Spleen (tissue), 11 donors: ENCODE measurements at regions not wholly inside any gene's neighbourhood (a gene's known extent, or its start where the extent isn't known, plus 50 kb on each side); places are given as distances from the start of the nearest gene placed in this dataset.

Experiments
- DNase-seq: peaks from one replicate; pipeline ENCODE4 v3.0.0-alpha.2; 2020
- H3K27ac ChIP-seq, 8 donors: fragments of 200-600 bp; sonication (generic) in 7 of 8; 1 replicate in 4 of 8; 2 replicates in 4 of 8; pipeline versions ENCODE4 v1.5.0 to v1.8.0; 2016 to 2021; ENCODE audit warnings: inconsistent platforms in 4 of 8, mild to moderate bottlenecking in 4 of 8, moderate library complexity in 1 of 8
- H3K27me3 ChIP-seq, 7 donors: fragments of 200-600 bp; sonication (generic) in 6 of 7; replicated peaks in 1 of 7; 1 replicate in 4 of 7; 2 replicates in 3 of 7; pipeline versions ENCODE4 v1.5.0 to v1.8.0; 2016 to 2021; ENCODE audit warnings: inconsistent platforms in 3 of 7, mild to moderate bottlenecking in 1 of 7
- H3K36me3 ChIP-seq, 6 donors: fragments of 200-600 bp; sonication (generic) in 5 of 6; 1 replicate in 4 of 6; 2 replicates in 2 of 6; pipeline versions ENCODE4 v1.5.0 to v1.8.0; 2016 to 2021; ENCODE audit warnings: inconsistent platforms in 2 of 6
- H3K4me1 ChIP-seq, 6 donors: fragments of 200-600 bp; sonication (generic) in 5 of 6; 1 replicate in 3 of 6; 2 replicates in 3 of 6; pipeline versions ENCODE4 v1.5.0 to v1.8.0; 2016 to 2021; ENCODE audit warnings: inconsistent platforms in 3 of 6
- H3K4me3 ChIP-seq, 8 donors: fragments of 200-600 bp; sonication (generic) in 7 of 8; 1 replicate in 4 of 8; 2 replicates in 4 of 8; pipeline versions ENCODE4 v1.5.0 to v1.8.0; 2016 to 2021; ENCODE audit warnings: inconsistent platforms in 4 of 8, mild to moderate bottlenecking in 4 of 8, moderate library complexity in 2 of 8
- H3K9me3 ChIP-seq, 8 donors: fragments of 200-600 bp; sonication (generic) in 7 of 8; 1 replicate in 4 of 8; 2 replicates in 4 of 8; pipeline versions ENCODE4 v1.5.0 to v1.8.0; 2016 to 2021; ENCODE audit warnings: inconsistent platforms in 4 of 8
- POLR2A ChIP-seq, 3 donors: fragments of 450-650 bp; IDR thresholded peaks; one replicate each; pipeline ENCODE4 v1.5.1; 2017; ENCODE audit warnings: antibody characterized with exemption in 3 of 3, mild to moderate bottlenecking in 1 of 3
- POLR2AphosphoS5 ChIP-seq, 3 donors: sonication (generic); formaldehyde crosslinking; IDR thresholded peaks; one replicate each; pipeline ENCODE4 v1.5.1; 2017; ENCODE audit warnings: antibody characterized with exemption in 3 of 3
- WGBS, 5 donors: extraction: QIAGEN DNeasy Blood & Tissue Kit in 3 of 5; methylation state at CpG; one replicate each; pipeline versions ENCODE4 v1.1.5 to v1.1.7; 2013 to 2018; 5-methylcytosine and 5-hydroxymethylcytosine counted together
- intact Hi-C: fragments of 100-400 bp; cut with DNase I; formaldehyde crosslinking; loops from one replicate; pipeline ENCODE4 v1.15.0; 2023; ENCODE audit warnings: low total_unique reads
- TF ChIP-seq, protein P1 (sequence below), 11 experiments: fragments of 200-600 bp in 7 of 11; fragments of 450-650 bp in 4 of 11; sonication (generic) in 4 of 11; IDR thresholded peaks in 8 of 11; conservative IDR thresholded peaks in 3 of 11; 1 replicate in 7 of 11; 2 replicates in 4 of 11; pipeline versions ENCODE4 v1.4.0 to v1.8.0; 2016 to 2021; ENCODE audit warnings: antibody characterized with exemption in 11 of 11, inconsistent platforms in 4 of 11, mild to moderate bottlenecking in 1 of 11
- donor health status: healthy with polysubstance abuse.
- donor health status: DM: no; HTN: no; CAD: no; lungs with moderate emphysema.
- donor health status: DM: no; HTN: no; CAD: no.
- donor health status: Bipolar disorder and iron deficiency.
- donor health status: healthy.
- donor health status: DM: no; HTN: no; CAD: no.
- donor health status: DM: yes; HTN: yes; CAD: no.

DNA sequence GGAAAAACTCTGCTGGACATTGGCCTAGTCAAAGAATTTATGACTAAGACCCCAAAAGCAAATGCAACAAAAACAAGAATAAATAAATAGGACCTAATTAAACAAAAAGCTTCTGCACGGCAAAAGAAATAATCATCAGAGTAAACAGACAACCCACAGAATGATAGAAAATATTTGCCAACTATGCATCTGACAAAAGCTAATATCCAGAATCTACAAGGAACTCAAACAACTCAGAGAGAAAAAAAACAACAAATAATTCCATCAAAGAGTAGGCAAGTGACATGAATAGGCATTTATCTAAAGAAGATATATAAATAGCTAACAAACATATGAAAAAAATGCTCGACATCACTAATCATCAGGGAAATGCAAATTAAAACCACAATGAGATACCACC is 91.2 kb upstream of the PALMD start:
- no peaks in the 10 kb centered on the region for H3K36me3 ChIP-seq
- intact Hi-C loops: no loop called here
- no peak overlapping the region for H3K4me3 ChIP-seq
- no peak for DNase-seq
- no peak overlapping the region for H3K27ac ChIP-seq
- TF ChIP-seq, protein P1, sequence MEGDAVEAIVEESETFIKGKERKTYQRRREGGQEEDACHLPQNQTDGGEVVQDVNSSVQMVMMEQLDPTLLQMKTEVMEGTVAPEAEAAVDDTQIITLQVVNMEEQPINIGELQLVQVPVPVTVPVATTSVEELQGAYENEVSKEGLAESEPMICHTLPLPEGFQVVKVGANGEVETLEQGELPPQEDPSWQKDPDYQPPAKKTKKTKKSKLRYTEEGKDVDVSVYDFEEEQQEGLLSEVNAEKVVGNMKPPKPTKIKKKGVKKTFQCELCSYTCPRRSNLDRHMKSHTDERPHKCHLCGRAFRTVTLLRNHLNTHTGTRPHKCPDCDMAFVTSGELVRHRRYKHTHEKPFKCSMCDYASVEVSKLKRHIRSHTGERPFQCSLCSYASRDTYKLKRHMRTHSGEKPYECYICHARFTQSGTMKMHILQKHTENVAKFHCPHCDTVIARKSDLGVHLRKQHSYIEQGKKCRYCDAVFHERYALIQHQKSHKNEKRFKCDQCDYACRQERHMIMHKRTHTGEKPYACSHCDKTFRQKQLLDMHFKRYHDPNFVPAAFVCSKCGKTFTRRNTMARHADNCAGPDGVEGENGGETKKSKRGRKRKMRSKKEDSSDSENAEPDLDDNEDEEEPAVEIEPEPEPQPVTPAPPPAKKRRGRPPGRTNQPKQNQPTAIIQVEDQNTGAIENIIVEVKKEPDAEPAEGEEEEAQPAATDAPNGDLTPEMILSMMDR (IDR thresholded peaks at IDR 0.05 in 8 of 11, conservative IDR thresholded peaks at IDR 0.05 in 3 of 11): no peak
- no peak for TF ChIP-seq POLR2A (IDR thresholded peaks at IDR 0.05)
- no peak for TF ChIP-seq POLR2AphosphoS5 (IDR thresholded peaks at IDR 0.05)
- no peaks in the 10 kb centered on the region for H3K9me3 ChIP-seq
- no peaks in the 10 kb centered on the region for H3K27me3 ChIP-seq
- no peaks in the 10 kb centered on the region for H3K4me1 ChIP-seq
- 87 to 97% (median 90%) methylated on average over 2 of the region's 2 CpGs for WGBS, 5 donors

DNA sequence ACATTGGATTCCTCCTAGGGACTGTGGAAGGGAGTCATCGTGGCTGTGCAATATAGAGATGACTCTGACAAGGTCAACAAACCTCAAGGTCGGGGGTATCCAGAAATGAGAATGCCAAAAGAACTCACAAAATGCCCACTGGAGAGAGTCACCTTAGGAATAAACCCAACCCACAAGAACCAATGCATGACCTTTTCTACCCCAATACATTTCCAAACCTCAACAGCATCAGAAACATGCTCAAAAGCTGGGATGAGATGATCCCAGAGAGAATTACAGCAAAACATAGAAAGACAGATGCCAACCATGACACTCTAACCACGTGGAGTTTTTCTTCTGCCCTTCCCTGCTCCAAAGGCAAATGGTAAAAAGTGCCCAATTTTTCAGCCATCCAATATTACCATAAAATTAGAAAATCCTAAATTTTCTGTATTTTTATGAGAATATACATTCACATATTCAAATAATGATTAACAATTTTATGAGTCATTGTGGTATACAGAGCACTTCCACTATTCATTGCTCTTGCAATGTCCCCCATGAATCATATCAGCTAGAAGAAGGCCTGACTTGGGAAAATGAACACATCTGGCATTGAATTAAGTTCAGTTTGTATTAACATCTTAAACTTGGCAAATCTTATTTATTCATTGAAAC is 88.2 kb upstream of the PALMD start:
- no peaks in the 10 kb centered on the region for H3K4me1 ChIP-seq
- H3K36me3 ChIP-seq: no peaks in the 10 kb centered on the region
- no peaks in the 10 kb centered on the region for H3K27me3 ChIP-seq
- no peak overlapping the region for H3K27ac ChIP-seq
- H3K9me3 ChIP-seq: peaks cover 0 to 11% (median 3%) of the 10 kb centered on the region in 8 donors
- no peak for DNase-seq
- intact Hi-C loops: no loop called here
- H3K4me3 ChIP-seq: no peak overlapping the region
- no peak for TF ChIP-seq POLR2A (IDR thresholded peaks at IDR 0.05)
- TF ChIP-seq, protein P1 (IDR thresholded peaks at IDR 0.05 in 8 of 11, conservative IDR thresholded peaks at IDR 0.05 in 3 of 11): no peak
- TF ChIP-seq POLR2AphosphoS5 (IDR thresholded peaks at IDR 0.05): no peak
- 63 to 83% (median 72%) methylated on average over 3 of the region's 3 CpGs for WGBS, 5 donors

DNA sequence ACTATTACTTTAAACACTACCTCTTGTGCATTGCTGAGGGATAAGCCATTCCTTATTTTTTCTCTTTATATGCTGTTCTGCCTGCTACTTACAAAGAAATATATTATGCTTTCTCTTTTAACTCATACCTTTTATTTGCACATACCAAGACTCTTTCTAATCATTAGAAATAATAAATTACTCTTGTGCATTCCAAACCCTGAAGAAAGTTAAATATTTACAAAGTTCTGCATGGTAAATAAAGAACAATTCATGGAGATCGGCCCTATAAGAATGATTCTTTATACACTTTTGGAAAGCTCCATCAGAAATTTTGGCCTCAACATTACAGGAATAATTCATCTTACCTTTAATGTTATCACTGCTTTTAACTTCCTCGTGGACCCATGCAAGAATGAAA is 86.7 kb upstream of the PALMD start:
- Histone ChIP-seq H3K9me3 (peaks cover 0 to 12% (median 3%) of the 10 kb centered on the region in 8 donors), H3K36me3 (no peaks in the 10 kb centered on the region), H3K4me1 (no peaks in the 10 kb centered on the region), H3K27ac (no peak overlapping the region), H3K27me3 (no peaks in the 10 kb centered on the region), H3K4me3 (no peak overlapping the region)
- no peak for DNase-seq
- WGBS, 5 donors: 77 to 86% (median 79%) methylated on average over 2 of the region's 2 CpGs
- TF ChIP-seq POLR2A (IDR thresholded peaks at IDR 0.05) (no peak), POLR2AphosphoS5 (IDR thresholded peaks at IDR 0.05) (no peak)
- TF ChIP-seq, protein P1 (IDR thresholded peaks at IDR 0.05 in 8 of 11, conservative IDR thresholded peaks at IDR 0.05 in 3 of 11): no peak
- intact Hi-C loops: no loop called here

DNA sequence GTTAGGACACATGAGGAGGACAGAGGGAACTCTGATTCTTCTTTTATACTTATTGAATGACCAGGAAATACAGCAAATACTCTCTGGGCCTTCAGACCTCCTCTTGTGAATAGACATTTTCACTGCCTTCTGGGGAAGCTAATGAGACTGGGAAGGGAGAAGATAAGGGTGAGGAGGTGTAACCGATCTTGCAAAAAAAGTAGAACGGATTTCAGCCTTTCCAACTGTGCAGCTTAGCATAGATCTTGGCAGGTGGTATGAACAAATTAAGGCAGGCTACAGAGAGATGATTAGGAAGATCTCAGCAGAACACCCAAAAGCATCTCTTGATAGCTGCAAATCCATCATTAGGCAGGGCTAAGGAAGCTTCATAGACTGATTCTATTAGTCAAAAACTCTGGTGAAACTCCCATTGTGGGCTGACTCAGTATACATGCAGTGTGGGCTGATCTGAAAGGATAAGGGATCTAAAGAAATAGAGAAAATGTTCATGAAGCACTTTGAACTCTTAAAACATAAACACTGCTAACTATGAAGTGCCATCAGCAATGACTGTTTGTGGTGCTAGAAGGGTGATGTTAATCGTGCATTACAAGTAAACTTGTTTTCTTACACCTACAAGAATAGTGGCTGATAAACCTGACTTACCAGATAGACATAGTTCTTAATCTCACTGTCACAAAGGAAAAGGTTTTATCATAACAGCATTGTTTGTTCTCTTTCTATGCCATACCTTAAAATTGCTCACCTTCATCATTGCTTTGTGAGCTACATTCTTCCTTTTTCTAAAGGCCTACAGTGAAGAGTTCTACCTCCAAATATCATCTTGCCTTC is 85.5 kb upstream of the PALMD start:
- TF ChIP-seq POLR2AphosphoS5 (IDR thresholded peaks at IDR 0.05) (no peak), POLR2A (IDR thresholded peaks at IDR 0.05) (no peak)
- TF ChIP-seq, protein P1 (IDR thresholded peaks at IDR 0.05 in 8 of 11, conservative IDR thresholded peaks at IDR 0.05 in 3 of 11): no peak
- no peak for DNase-seq
- H3K27me3 ChIP-seq: no peaks in the 10 kb centered on the region
- intact Hi-C loops: no loop called here
- H3K4me3 ChIP-seq: no peak overlapping the region
- H3K27ac ChIP-seq: no peak overlapping the region
- 82 to 94% (median 87%) methylated on average over 3 of the region's 3 CpGs for WGBS, 5 donors
- peaks cover 0 to 12% (median 3%) of the 10 kb centered on the region in 8 donors for H3K9me3 ChIP-seq
- H3K36me3 ChIP-seq: no peaks in the 10 kb centered on the region
- H3K4me1 ChIP-seq: no peaks in the 10 kb centered on the region
